ENCODE measurements at regions not wholly inside any gene's neighbourhood (a gene's known extent, or its start where the extent isn't known, plus 50 kb on each side); places are given as distances from the start of the nearest gene placed in this dataset.
"Not testable (repeated sequence)": the region's sequence is repeated elsewhere in the genome, so short reads cannot be mapped to it uniquely, and the experiment has no call there.

DNA sequence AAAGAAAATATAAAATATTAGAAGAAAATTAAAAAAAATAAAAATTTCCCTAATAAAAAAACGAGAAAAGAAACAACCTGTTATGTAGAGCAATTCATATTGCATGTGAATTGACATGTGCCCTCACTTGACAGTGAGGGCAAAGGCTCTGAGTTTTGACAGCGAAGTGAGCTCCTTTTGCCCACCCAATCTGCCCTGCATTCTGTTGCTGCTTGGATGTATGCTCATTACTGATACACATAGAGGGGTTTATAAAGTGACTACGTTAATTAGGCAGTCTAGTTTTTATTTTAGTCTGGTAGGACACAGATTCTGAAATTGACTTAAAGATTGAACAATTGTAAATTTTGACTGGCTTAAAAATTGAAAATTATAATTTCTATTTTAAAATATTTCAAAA, 949.4 kb downstream of the TLE4 start:
- no peak for DNase-seq (ENCODE audit: low spot score)

DNA sequence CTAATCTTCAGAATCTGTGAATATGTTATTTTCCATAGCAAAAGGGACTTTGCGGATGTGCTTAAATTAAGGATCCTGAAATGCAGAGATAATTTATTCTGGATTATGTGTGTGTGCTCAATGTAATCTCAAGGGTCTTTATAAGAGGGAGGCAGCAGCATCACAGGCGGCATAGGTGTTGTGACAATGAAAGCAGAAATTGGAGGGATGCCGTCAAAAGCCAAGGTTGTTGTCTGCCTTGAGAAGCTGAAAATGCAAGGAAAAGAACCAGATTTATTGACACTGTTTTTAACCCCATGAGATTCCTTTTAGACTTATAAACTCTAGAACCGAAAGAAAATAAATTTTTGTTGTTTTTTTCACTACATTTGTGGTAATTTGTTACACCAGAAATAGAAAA, 948.5 kb downstream of the TLE4 start:
- no peak for DNase-seq (ENCODE audit: low spot score)

DNA sequence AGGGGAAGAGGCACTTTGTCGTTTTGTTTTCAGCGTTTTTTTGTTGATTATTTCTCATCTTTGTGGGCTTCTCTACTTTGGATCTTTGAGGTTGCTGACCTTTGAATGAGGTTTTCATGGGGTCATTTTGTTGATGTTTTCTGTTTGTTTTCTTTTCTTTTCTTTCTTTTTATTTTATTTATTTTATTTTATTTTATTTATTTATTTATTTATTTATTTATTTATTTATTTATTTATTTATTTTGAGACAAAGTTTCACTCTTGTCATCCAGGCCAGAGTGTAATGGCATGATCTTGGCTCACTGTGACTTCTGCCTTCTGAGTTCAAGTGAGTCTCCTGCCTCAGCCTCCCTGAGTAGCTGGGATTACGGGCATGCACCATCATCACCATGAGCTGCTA, 946.7 kb downstream of the TLE4 start:
- no peak for DNase-seq (ENCODE audit: low spot score)

DNA sequence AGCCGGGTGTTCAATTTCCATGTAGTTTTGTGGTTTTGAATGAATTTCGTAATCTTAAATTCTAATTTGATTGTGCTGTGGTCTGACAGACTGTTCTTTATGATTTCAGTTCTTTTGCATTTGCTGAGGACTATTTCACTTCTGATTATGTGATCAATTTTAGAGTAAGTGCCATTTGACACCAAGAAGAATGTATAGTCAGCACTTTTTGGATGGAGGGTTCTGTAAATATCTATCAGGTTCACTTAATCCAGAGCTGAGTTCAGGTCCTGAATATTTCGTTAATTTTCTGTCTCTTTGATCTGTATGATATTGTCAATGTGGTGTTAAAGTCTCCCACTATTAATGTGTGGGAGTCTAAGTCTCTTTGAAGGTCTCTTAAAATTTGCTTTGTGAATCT, 944.9 kb downstream of the TLE4 start:
- DNase-seq (ENCODE audit: low spot score): no peak

DNA sequence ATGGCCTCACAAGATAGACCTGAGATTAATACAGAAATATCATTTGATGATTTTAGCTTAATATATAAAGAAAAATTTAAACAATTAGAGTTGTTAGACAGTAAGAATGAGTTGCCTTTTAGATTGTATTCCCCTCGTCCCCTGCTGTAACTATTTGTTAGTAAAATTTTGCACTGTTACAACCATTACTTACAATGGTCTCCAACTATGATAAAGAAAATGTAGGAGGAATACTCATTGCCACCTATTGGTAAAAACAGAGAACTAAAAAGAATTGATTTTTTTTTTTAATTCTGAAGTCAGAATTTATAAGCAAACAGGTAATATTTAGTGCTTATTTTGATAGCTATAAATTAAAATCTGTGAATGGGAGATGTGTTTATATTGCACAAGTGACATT, 937.6 kb downstream of the TLE4 start:
- no peak for DNase-seq (ENCODE audit: low spot score)

DNA sequence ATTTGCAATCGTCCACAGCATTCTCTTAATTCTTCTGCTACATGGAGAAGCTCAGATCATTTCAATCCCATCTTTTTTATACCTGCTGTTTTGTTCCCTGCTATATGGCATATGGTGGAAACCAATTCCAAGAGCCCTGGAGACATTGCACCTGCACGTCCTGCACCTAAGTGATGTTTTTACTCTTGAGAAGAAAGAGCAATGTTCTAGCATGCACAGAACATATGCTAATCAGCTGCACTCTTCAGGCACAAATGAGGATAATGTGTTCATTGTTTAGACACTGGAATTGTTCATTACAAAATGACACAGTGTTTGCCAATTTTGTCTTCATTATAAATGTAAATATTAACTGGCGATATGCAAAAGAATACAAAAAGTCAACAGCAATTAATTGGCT, 935.8 kb downstream of the TLE4 start:
- DNase-seq (ENCODE audit: low spot score): no peak

DNA sequence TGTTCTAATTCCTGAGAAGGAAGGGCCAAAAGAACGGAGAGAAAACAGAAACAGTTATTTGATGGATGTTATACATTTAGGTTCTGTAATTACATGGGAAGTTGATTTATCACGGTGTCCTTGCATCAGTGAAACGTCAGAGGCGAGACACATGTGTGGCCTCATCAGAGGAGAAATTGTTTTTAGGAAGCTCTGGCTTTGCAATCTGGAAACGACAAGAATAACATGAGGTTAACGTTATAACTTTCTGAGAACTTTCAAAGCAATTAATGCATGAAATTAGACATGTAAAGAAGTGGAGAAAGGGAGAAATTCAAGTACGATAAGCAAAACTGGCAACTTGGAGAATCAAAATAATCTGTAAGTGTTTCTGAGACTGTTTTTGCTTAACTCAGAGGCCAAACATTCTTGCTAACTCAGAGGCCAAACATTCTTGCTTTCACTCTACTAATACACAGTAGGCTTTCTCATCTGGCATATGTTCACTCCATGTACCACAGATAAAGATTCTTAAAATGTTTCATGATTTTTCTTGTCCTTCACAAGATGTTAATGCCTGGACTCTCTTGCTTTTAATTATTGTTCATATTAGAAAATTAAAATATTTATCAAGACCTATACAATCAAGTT, 933.0 kb downstream of the TLE4 start:
- DNase-seq (ENCODE audit: low spot score): no peak

DNA sequence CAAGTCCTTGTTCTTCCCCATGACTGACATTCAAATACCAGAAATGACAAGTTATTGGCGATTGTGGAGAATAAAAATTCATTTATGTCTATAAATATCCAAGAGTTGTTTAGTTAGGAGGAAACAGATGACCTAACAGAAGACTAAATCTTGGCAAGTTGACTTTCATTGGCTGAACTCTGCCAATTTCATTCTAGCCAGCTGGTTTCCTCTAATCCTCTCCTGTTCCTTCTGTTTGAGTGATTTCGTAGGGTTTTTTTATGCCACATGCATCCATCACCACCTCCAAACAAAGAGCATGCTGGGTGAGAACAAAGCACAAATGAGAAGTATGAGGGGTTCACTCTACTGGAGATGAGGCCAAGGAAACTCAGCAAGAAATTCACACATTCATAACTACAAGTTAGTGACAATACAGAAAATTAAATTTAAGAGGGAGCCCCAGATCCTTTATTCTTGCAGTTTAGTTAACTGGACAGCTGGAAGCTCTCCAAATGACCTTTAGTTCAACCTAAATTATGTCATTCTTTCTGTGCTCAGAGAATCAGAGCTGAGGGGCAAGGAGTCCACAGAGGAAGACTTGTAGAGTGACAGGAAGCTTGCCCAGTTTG, 932.0 kb downstream of the TLE4 start:
- no peak for DNase-seq (ENCODE audit: low spot score)

DNA sequence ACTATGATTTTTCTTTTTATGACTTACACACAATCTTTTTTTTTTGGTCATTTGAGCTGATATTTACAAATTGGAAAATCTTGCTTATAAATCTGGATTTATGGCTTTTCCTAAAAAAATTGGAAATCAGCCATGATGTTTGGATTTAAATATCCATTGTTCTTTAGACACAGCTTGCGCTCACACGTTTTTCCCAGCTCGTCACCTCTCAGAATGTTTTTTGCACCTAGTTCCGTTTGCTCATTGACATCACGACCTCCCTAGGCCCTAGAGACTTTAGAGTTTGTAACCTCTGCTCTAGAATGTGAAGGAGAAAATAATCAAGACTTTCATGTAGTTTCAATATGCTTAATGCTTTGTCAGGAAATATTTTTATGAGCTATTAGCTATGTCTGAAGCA, 930.5 kb downstream of the TLE4 start:
- no peak for DNase-seq (ENCODE audit: low spot score)

DNA sequence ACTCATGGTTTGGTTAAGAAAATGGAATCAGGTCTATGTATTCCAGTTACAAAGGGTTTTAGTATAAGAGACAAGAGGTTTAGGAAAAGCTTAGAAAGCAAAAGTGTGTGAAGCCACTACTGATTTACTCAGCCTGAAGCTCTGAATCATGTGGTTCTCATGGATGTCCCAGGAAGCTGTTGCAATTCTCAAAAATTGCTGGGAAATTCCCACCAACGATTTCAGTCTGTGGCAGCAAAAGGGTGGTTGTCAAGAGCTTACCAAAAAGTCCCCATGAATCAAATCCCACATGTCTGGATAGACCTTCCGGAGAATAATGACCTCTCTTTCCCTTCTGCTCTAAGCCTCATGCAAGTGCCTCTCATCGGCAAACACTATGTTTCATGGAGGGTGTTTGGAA, 929.9 kb downstream of the TLE4 start:
- no peak for DNase-seq (ENCODE audit: low spot score)

DNA sequence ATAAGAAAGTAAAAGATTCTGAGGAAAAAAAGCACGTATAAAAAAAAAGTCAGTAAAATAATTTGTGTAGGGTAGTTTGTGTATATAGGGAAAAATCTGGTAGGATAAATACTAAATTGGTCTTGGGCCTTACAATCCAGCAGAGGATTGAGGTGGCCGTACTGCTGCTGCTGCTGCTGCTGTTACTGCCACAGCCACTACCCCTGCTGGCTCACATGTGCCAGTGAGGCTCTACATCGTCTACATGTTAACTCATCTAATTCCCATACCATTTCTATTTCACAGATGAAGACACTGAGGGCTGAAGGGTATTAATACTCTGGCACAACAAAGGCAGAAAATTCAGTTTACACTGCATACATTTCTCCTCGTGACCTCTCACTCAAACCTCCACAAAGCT, 928.5 kb downstream of the TLE4 start:
- DNase-seq (ENCODE audit: low spot score): no peak

DNA sequence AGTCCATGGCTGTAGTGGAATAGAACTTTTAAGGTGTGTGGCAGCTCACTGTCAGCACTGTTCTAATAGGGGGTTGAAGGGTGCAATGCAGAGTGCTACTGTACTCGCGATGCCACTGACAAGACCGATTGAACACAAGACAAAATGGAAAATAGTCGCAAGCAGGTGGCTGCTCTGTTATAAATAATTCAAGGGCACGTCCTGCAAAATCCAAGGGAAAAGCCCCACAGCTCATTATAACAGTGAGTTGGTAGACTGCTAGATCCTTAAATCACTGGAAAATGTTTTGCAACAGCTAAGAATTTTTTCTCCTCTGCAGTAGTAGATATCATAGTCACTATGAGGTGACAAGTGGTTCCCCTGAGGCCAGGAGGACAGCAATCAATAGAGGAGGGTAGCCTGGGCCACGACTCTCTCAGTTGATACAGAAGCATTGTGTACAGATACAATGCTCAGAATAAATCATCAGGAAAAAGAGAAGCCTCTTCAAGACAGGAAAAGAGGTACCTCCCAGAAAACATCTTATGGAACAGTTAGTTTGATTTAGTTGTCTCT, 926.3 kb downstream of the TLE4 start:
- DNase-seq (ENCODE audit: low spot score): no peak

DNA sequence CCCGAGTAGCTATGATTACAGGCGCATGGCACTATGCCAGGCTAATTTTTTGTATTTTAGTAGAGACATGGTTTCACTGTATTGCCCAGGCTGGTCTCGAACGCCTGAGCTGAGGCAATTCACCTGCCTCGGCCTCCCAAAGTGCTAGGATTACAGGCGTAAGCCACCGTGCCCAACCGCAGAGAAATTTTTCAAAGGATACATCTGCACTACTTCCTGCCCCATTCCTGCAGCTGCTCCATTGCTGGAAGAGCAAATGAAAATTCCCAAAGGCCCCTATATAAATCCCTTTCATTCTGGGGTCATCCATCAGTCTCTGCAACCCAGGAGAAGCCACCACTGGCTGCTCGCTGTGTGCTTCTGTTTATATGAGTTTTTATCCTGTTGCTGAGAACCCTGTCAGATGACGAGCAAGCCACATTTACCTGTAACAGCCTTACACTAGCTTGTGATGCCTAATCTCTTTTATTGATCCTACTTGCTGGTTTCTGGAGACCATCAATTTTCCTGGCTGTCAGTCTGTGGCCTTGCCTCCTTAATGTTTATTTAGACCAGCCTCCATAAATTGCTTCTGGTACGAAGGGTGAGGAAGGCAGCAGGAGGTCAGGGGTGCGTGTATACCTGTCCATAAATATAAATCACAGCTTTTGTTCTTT, 925.3 kb downstream of the TLE4 start:
- no peak for DNase-seq (ENCODE audit: low spot score)

DNA sequence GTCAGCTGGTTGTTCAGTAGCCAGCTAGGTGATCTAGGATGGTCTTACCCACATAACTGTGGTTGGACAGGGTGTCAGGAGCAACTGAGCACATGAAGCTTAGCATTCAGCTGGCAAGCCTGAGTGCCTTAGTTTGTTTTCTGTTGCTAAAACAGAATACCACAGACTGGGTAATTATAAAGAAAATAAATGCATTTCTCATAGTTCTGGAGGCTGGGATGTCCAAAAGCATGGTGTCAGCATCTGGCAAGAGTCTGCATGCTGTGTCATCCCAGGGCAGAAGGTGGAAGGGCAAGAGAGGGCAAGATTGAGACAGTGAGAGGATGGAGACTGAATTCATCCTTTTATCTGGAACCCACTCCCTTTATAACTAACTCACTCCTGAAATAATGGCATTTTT, 921.5 kb downstream of the TLE4 start:
- no peak for DNase-seq (ENCODE audit: low spot score)

DNA sequence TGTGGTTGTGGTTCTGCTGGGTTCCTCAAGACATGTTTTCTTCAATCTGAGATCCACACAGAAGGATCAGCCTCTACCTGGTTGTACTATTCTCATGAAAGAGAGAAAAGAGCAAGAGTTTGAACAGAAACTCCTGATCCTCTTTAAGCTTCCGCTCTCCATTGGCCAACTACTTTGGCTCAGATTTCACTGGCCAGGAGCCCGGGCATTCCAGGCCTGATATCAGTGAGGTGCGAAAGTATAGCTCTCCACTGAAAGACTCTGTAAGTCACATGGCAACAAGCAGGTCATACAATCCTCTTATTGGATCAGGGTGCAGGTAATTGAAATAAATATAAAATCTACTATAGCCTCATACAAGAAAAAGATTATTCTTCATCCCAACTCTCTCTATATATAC, 920.5 kb downstream of the TLE4 start:
- DNase-seq (ENCODE audit: low spot score): no peak

DNA sequence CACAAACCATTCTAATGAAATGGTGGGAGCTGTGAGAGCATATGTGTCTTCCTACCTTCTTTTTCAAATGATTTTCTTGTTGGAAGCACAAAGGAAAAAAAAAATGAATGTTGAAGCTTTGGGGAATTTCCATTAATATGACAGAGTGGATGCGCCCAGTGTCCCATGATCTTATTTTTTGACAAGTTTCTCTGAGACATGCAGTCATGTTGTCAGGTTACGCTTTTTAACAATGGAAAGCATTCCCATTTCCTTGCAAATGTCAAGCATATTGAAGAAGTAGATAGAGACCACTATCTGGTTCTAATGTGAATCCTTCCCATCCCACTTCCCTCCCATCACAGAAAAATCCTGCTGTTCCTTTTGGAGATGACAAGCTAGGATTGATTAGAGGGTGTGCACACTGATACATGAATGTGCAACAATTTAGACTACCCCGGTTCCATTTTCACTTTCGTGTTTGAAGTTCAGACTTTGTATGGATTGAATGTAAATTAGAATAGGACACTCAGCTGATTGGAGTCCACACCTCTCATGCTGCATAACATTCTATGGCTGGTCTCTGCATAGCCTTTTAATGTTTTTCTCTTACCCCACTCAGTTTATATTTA, 919.4 kb downstream of the TLE4 start:
- no peak for DNase-seq (ENCODE audit: low spot score)

DNA sequence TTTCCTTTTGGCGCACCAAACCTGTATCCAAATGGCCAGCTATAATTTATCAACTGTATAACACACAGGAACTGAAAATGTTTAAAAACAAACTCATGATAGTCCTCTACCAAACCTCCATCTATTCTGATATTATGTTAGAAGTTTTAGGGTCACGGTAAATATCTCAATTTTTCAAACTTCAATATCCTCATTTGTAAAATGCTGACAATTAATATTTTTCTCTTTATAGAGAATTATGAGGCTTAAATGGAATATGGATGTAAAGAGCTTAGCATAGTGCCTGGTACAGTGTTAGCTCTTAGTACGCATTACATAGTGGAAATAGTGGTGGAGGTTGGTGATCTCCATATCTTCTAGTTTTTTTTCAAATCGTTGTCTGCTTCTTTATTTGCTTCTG, 917.6 kb downstream of the TLE4 start:
- no peak for DNase-seq (ENCODE audit: low spot score)

DNA sequence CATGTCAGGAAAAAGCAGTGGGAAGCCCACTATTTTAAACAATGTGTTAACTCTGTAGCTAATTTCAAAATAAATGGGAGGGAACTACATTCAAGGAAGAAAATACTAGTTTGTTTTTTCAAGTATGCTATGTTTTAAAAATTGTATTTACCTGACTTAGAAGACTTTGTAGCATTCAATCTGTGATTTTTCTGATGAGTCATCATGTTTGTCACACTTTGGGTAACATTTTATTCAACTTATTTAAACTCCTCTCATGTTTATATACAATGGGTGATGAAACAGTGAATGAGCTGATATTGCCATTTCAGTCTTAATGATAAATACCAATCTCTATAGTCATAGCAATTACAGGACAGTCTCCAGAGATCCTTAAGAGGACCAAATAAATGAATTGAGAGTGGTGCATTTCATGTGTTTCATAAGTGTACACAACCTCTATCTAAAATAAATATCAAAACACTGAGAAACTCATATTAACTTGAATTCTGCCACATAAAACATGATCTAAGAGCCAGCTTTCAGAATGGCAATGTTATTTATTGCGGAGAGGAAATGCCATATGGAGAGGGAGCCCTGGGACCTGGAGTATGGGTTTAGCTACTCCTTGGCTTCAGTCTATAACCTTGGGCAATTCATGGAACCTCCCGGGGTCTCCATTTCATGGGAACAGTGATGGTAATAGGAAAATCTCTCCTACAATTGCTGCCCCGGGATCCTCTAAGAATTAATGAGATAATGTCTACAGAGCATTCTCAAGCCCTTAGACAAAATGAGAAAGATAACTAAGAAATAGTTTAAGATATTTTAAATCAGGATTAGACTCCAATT, 913.9 kb downstream of the TLE4 start:
- DNase-seq (ENCODE audit: low spot score): no peak

DNA sequence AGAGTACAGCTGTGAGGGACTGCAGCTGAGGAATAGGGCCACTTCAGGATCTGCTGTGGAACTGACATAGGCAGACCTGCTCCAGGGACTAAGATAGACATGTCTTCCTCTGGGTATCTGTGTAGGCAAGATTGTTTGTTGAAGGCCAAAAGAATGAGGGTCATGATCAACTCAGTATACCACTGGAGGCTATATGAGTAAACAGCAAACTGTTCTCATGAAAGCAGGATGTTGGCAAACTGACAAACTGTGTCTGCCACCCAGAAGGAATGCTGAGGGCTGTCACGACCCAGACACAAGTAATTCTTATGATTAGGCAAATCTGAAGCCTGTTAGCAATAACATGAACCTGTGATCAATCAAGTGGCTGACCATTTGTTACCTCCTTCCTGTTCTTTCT, 910.5 kb downstream of the TLE4 start:
- not testable (repeated sequence) for DNase-seq (ENCODE audit: low spot score)

DNA sequence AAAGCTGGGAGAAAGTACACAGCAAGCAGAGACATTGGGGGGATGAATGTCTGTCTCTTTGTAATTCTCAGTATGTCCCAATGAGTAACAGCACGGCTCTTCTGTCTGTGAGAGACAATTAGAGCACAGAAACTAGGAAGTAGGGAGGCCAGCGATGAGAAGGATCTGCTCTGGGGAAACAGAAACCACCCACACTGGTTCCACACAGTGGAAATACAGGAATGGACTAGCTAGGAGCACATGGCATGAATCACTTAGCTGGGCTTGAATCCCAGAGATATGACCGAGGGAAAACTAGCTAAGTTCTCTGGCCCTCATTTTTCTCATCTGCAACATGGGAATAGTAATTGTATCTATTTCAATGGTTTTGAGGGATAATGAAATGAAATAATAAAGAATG, 895.9 kb downstream of the TLE4 start:
- DNase-seq (ENCODE audit: low spot score): peak; percentile 2

DNA sequence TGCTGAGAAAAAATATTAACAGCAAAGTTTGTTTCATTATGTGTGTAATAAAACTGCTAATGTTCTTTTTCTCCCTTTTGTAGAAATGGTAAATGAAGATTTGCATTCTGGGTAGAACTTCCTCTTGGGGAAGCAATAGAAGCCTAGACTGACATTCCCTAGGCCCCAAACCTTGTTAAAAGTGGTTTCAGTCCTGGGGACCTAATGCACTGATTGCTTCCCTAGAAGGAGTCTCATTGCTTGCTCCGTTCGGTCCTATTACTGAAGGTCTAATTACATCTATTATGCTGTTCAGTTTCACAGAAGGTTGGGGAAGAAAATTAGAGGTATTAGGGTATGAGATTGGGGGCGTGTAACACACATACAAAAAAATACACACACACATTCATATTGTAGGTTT, 893.8 kb downstream of the TLE4 start:
- DNase-seq (ENCODE audit: low spot score): no peak

DNA sequence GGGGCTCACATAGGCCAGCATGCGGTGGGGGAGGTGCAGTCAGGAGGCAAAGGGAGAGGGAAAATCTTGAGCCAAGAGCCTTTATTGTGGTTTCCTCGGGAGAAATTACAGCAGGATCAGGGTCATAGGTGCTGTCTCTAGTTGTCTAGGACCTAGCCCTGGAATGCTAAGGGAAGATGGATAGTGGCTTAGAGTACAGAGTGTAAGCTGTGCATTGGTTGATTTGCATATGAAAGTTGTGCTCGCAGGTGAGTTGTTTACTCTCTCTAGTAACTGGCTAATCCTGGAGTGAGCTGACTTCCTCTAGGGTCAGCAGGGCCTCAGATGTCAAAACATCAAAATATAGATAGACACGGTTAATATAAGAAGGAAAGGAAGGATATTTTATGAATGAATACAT, 877.7 kb downstream of the TLE4 start:
- no peak for DNase-seq (ENCODE audit: low spot score)

Measured in AG08395 (cell line).